ENCODE measurements at regions not wholly inside any gene's neighbourhood (a gene's known extent, or its start where the extent isn't known, plus 50 kb on each side); places are given as distances from the start of the nearest gene placed in this dataset.

DNA sequence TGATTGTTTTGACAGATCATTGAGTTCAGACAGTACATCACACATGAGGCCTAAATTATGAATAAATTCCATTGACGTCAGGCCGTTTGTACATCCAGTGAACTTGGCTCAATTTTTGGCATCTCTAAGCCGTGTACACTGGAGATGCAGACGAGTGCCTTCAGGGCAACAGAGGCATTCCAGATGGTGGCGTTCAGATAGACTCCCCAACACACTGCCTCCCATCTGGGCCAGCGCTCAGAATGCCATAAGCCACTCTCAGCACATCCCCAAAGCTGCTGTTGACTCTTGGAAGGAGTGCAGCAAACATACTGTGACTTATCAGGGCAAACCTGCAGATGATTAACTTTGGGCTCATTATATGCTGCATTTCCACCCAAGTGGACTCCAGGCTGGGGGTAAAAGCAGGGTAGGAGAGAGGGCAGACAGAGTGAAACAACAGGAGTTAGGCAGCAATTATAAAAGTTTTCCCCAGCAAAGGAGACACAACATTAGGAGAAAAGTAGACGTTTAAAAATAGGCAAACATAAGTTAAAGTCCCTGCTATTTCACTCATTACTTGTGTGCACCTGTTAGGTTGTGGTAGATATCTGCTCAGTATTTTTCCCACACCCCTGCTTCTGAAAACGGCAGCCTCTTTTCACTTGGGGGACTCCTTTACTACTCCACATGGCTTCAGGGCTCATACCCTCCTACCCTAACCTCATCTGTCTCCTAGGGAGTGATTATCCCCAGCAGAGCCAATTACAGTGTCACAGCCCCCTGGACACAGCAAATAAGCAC lies 60.2 kb upstream of the PDE3B start:
- Mint-ChIP-seq H3K4me3 (no peak overlapping the region), H3K9me3 (peaks cover 0 to 10% (median 0%) of the 10 kb centered on the region in 3 donors), H3K27me3 (no peaks in the 10 kb centered on the region), H3K36me3 (peaks cover 33% of the 10 kb centered on the region), H3K4me1 (peaks cover 72 to 77% (median 75%) of the 10 kb centered on the region in 3 donors), H3K27ac (peak overlapping the region; percentile 75 to 87)
- 76% methylated on average over 5 of the region's 8 CpGs for WGBS (ENCODE audit: insufficient coverage)
- Histone ChIP-seq H3K9me3 (no peaks in the 10 kb centered on the region), H3K4me3 (ENCODE audit: control insufficient read depth in 1 of 2, extremely low read depth in 1 of 2, low read length in 1 of 2) (no peak overlapping the region), H3K36me3 (ENCODE audit: control insufficient read depth in 2 of 2, extremely low read depth in 1 of 2, insufficient read depth in 1 of 2, low read length in 1 of 2) (peaks cover 0 to 2% of the 10 kb centered on the region in 2 donors), H3K4me1 (ENCODE audit: control insufficient read depth in 1 of 2, extremely low read depth in 1 of 2, insufficient read depth in 2 of 2, low read length in 2 of 2) (peaks cover 13 to 21% of the 10 kb centered on the region in 2 experiments), H3K27me3 (replicated peaks in 1 of 2; ENCODE audit: control insufficient read depth in 2 of 2, extremely low read depth in 1 of 2, insufficient read depth in 2 of 2, low read length in 1 of 2) (no peaks in the 10 kb centered on the region), H3K27ac (ENCODE audit: low read length) (no peak overlapping the region)
- ATAC-seq (replicated peaks in 1 of 4) (no peak), DNase-seq (no peak)
- CTCF ChIA-PET, result interaction anchor here in 1 of 2 donors (0.8 to 1.2 kb wide), 2 partner anchors 36 to 61 kb away, joined by 3 to 4 read pairs; partner anchors contain the start of gene PDE3B
- POLR2A ChIA-PET, result no interaction called here

DNA sequence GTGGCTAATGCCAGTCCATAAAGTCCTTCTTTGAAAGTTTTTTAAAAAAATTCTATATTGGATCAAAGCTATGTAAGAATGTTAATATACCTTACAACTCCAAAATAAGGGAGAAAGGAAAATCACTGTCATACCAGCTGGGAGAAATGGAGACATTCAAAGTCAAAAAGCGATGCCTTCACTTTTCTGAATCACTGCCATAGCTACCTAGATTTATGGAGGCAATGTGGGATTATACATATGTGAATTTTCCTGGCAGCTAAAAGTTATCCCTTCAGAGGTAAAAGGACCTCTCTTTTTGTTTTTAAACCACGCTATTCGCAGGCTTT lies 59.6 kb upstream of the PDE3B start:
- Histone ChIP-seq H3K36me3 (ENCODE audit: control insufficient read depth in 2 of 2, extremely low read depth in 1 of 2, insufficient read depth in 1 of 2, low read length in 1 of 2) (peaks cover 0 to 2% of the 10 kb centered on the region in 2 donors), H3K27me3 (replicated peaks in 1 of 2; ENCODE audit: control insufficient read depth in 2 of 2, extremely low read depth in 1 of 2, insufficient read depth in 2 of 2, low read length in 1 of 2) (no peaks in the 10 kb centered on the region), H3K4me1 (ENCODE audit: control insufficient read depth in 1 of 2, extremely low read depth in 1 of 2, insufficient read depth in 2 of 2, low read length in 2 of 2) (peaks cover 9 to 17% of the 10 kb centered on the region in 2 experiments), H3K9me3 (no peaks in the 10 kb centered on the region), H3K27ac (ENCODE audit: low read length) (no peak overlapping the region), H3K4me3 (ENCODE audit: control insufficient read depth in 1 of 2, extremely low read depth in 1 of 2, low read length in 1 of 2) (no peak overlapping the region)
- ChIA-PET CTCF (interaction anchor here in 1 of 2 donors (0.8 to 1.2 kb wide), 2 partner anchors 36 to 60 kb away, joined by 3 to 4 read pairs; partner anchors contain the start of gene PDE3B), POLR2A (no interaction called here)
- ATAC-seq (replicated peaks in 1 of 4), result no peak
- peaks cover 0 to 10% (median 0%) of the 10 kb centered on the region in 3 donors for H3K9me3 Mint-ChIP-seq
- H3K36me3 Mint-ChIP-seq, result peaks cover 36% of the 10 kb centered on the region
- peak overlapping the region in 1 of 2 donors; percentile 87 for H3K27ac Mint-ChIP-seq
- peaks cover 71 to 75% (median 73%) of the 10 kb centered on the region in 3 donors for H3K4me1 Mint-ChIP-seq
- WGBS (ENCODE audit: insufficient coverage), result no CpG with 5 or more reads among the region's 3 CpGs
- no peaks in the 10 kb centered on the region for H3K27me3 Mint-ChIP-seq
- H3K4me3 Mint-ChIP-seq, result no peak overlapping the region
- DNase-seq, result no peak

DNA sequence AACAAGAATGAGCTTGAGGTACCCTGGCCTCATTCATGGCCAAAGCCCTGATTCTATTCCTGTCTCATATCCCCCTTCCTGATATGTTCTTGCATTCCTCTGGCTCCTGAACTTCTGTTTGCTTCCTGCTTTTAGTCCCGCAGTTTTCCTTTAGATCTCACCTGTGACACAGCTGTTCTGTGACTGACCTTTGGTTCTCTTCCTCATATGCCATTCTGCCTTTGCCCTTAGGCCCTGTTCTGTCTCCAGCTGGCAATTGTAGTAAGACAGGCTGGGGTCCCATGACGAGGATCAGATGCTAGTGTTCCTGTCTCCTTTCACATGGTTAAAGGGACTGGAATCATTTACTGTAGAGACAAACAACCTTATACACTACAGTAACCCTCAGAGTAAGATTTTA lies 59.0 kb upstream of the PDE3B start:
- H3K4me1 Mint-ChIP-seq, result peaks cover 66 to 70% (median 68%) of the 10 kb centered on the region in 3 donors
- ChIA-PET POLR2A (no interaction called here), CTCF (interaction anchor here in 1 of 2 donors (0.8 to 1.2 kb wide), 2 partner anchors 37 to 60 kb away, joined by 3 to 4 read pairs; partner anchors contain the start of gene PDE3B)
- DNase-seq, result no peak
- H3K9me3 Mint-ChIP-seq, result peaks cover 0 to 10% (median 0%) of the 10 kb centered on the region in 3 donors
- ATAC-seq (replicated peaks in 1 of 4), result no peak
- Histone ChIP-seq H3K9me3 (no peaks in the 10 kb centered on the region), H3K27ac (ENCODE audit: low read length) (no peak overlapping the region), H3K4me3 (ENCODE audit: control insufficient read depth in 1 of 2, extremely low read depth in 1 of 2, low read length in 1 of 2) (no peak overlapping the region), H3K27me3 (replicated peaks in 1 of 2; ENCODE audit: control insufficient read depth in 2 of 2, extremely low read depth in 1 of 2, insufficient read depth in 2 of 2, low read length in 1 of 2) (no peaks in the 10 kb centered on the region), H3K4me1 (ENCODE audit: control insufficient read depth in 1 of 2, extremely low read depth in 1 of 2, insufficient read depth in 2 of 2, low read length in 2 of 2) (peaks cover 3 to 11% of the 10 kb centered on the region in 2 experiments), H3K36me3 (ENCODE audit: control insufficient read depth in 2 of 2, extremely low read depth in 1 of 2, insufficient read depth in 1 of 2, low read length in 1 of 2) (peaks cover 0 to 2% of the 10 kb centered on the region in 2 donors)
- 100% methylated on average over 1 of the region's 2 CpGs for WGBS (ENCODE audit: insufficient coverage)
- no peak overlapping the region for H3K4me3 Mint-ChIP-seq
- H3K27ac Mint-ChIP-seq, result peak overlapping the region; percentile 12 to 68
- no peaks in the 10 kb centered on the region for H3K27me3 Mint-ChIP-seq
- H3K36me3 Mint-ChIP-seq, result peaks cover 38% of the 10 kb centered on the region

GRCh38 chr11:14585438-14585837 lies 58.2 kb upstream of the PDE3B start:
- H3K36me3 Mint-ChIP-seq, result peaks cover 38% of the 10 kb centered on the region
- no peaks in the 10 kb centered on the region for H3K27me3 Mint-ChIP-seq
- Histone ChIP-seq H3K36me3 (ENCODE audit: control insufficient read depth in 2 of 2, extremely low read depth in 1 of 2, insufficient read depth in 1 of 2, low read length in 1 of 2) (peaks cover 0 to 2% of the 10 kb centered on the region in 2 donors), H3K27ac (ENCODE audit: low read length) (no peak overlapping the region), H3K9me3 (no peaks in the 10 kb centered on the region), H3K4me1 (ENCODE audit: control insufficient read depth in 1 of 2, extremely low read depth in 1 of 2, insufficient read depth in 2 of 2, low read length in 2 of 2) (peaks cover 0 to 3% of the 10 kb centered on the region in 2 experiments), H3K27me3 (replicated peaks in 1 of 2; ENCODE audit: control insufficient read depth in 2 of 2, extremely low read depth in 1 of 2, insufficient read depth in 2 of 2, low read length in 1 of 2) (no peaks in the 10 kb centered on the region), H3K4me3 (ENCODE audit: control insufficient read depth in 1 of 2, extremely low read depth in 1 of 2, low read length in 1 of 2) (no peak overlapping the region)
- WGBS (ENCODE audit: insufficient coverage), result 100% methylated on average over 1 of the region's 2 CpGs
- no peak for ATAC-seq (replicated peaks in 1 of 4)
- POLR2A ChIA-PET, result interaction anchor here in 1 of 2 donors (0.6 kb wide), 1 partner anchor 8 kb away, joined by 4 read pairs; no protein-coding TSS in a partner anchor
- DNase-seq, result no peak
- H3K27ac Mint-ChIP-seq, result peak overlapping the region; percentile 13 to 62
- H3K4me3 Mint-ChIP-seq, result no peak overlapping the region
- peaks cover 0 to 12% (median under 1%) of the 10 kb centered on the region in 3 donors for H3K9me3 Mint-ChIP-seq
- CTCF ChIA-PET, result no interaction called here
- H3K4me1 Mint-ChIP-seq, result peaks cover 64 to 70% (median 66%) of the 10 kb centered on the region in 3 donors

DNA sequence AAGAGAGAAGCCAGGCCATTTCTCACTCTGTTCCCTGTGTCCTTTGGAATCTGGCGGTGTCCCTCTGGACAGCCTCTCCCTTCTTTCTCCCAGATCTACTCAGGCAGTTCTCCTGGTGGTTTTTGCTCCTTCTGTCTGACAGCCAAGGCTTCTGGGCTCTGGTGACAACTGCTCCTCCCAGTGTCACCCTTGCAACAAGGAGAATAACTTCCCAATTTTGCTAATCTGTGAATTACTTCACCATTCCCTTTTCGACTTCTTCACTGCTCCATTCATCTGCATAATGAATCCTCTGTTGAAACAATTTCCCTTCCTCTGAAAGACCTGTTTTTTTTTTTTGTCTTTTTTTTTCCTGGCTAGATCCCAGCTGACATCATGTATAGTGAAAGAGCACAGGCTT lies 56.3 kb upstream of the PDE3B start:
- peak overlapping the region; percentile 60 to 68 for H3K27ac Mint-ChIP-seq
- DNase-seq (no peak), ATAC-seq (replicated peaks in 1 of 4) (no peak)
- ChIA-PET POLR2A (no interaction called here), CTCF (no interaction called here)
- 100% methylated on average over 1 of the region's 2 CpGs for WGBS (ENCODE audit: insufficient coverage)
- H3K27me3 Mint-ChIP-seq, result no peaks in the 10 kb centered on the region
- no peaks in the 10 kb centered on the region for H3K9me3 ChIP-seq
- peaks cover 50 to 61% (median 54%) of the 10 kb centered on the region in 3 donors for H3K4me1 Mint-ChIP-seq
- H3K36me3 ChIP-seq (ENCODE audit: control insufficient read depth in 2 of 2, extremely low read depth in 1 of 2, insufficient read depth in 1 of 2, low read length in 1 of 2), result peaks cover 0 to 2% of the 10 kb centered on the region in 2 donors
- H3K4me3 ChIP-seq (ENCODE audit: control insufficient read depth in 1 of 2, extremely low read depth in 1 of 2, low read length in 1 of 2), result no peak overlapping the region
- no peaks in the 10 kb centered on the region for H3K4me1 ChIP-seq (ENCODE audit: control insufficient read depth in 1 of 2, extremely low read depth in 1 of 2, insufficient read depth in 2 of 2, low read length in 2 of 2)
- peaks cover 0 to 8% (median 2%) of the 10 kb centered on the region in 3 donors for H3K9me3 Mint-ChIP-seq
- H3K4me3 Mint-ChIP-seq, result no peak overlapping the region
- no peak overlapping the region for H3K27ac ChIP-seq (ENCODE audit: low read length)
- H3K27me3 ChIP-seq (replicated peaks in 1 of 2; ENCODE audit: control insufficient read depth in 2 of 2, extremely low read depth in 1 of 2, insufficient read depth in 2 of 2, low read length in 1 of 2), result no peaks in the 10 kb centered on the region
- peaks cover 48% of the 10 kb centered on the region for H3K36me3 Mint-ChIP-seq

- DNase-seq (no peak), ATAC-seq (replicated peaks in 1 of 4) (no peak)
- no peak overlapping the region for H3K4me3 Mint-ChIP-seq
- Histone ChIP-seq H3K9me3 (no peaks in the 10 kb centered on the region), H3K27me3 (replicated peaks in 1 of 2; ENCODE audit: control insufficient read depth in 2 of 2, extremely low read depth in 1 of 2, insufficient read depth in 2 of 2, low read length in 1 of 2) (no peaks in the 10 kb centered on the region), H3K4me3 (ENCODE audit: control insufficient read depth in 1 of 2, extremely low read depth in 1 of 2, low read length in 1 of 2) (no peak overlapping the region), H3K36me3 (ENCODE audit: control insufficient read depth in 2 of 2, extremely low read depth in 1 of 2, insufficient read depth in 1 of 2, low read length in 1 of 2) (peaks cover 0 to 2% of the 10 kb centered on the region in 2 donors), H3K27ac (ENCODE audit: low read length) (no peak overlapping the region), H3K4me1 (ENCODE audit: control insufficient read depth in 1 of 2, extremely low read depth in 1 of 2, insufficient read depth in 2 of 2, low read length in 2 of 2) (no peaks in the 10 kb centered on the region)
- H3K27ac Mint-ChIP-seq, result peak overlapping the region in 1 of 2 donors; percentile 13
- H3K4me1 Mint-ChIP-seq, result peaks cover 40 to 52% (median 43%) of the 10 kb centered on the region in 3 donors
- ChIA-PET POLR2A (no interaction called here), CTCF (no interaction called here)
- 100% methylated on average over 1 of the region's 2 CpGs for WGBS (ENCODE audit: insufficient coverage)
- H3K9me3 Mint-ChIP-seq, result peaks cover 0 to 5% (median 2%) of the 10 kb centered on the region in 3 donors
- H3K27me3 Mint-ChIP-seq, result no peaks in the 10 kb centered on the region
- H3K36me3 Mint-ChIP-seq, result peaks cover 48% of the 10 kb centered on the region
Measured at GRCh38 chr11:14588681-14589080, 54.9 kb upstream of the PDE3B start.

All from T-cell (primary cell).